Vagina (tissue), 2 donors: ENCODE measurements at regions not wholly inside any gene's neighbourhood (a gene's known extent, or its start where the extent isn't known, plus 50 kb on each side); places are given as distances from the start of the nearest gene placed in this dataset.

Experiments
- POLR2A ChIP-seq, 2 donors: fragments of 450-650 bp; IDR thresholded peaks; one replicate each; pipeline ENCODE4 v1.6.1; 2017; ENCODE audit warnings: antibody characterized with exemption in 2 of 2, mild to moderate bottlenecking in 2 of 2, moderate library complexity in 2 of 2
- TF ChIP-seq, protein P1 (sequence below), 3 experiments: fragments of 450-650 bp in 2 of 3; fragments of 200-600 bp in 1 of 3; sonication (generic) in 1 of 3; IDR thresholded peaks; one replicate each; pipeline ENCODE4 v1.5.1; 2017 to 2019; ENCODE audit warnings: antibody characterized with exemption in 3 of 3, mild to moderate bottlenecking in 2 of 3, moderate library complexity in 2 of 3

DNA sequence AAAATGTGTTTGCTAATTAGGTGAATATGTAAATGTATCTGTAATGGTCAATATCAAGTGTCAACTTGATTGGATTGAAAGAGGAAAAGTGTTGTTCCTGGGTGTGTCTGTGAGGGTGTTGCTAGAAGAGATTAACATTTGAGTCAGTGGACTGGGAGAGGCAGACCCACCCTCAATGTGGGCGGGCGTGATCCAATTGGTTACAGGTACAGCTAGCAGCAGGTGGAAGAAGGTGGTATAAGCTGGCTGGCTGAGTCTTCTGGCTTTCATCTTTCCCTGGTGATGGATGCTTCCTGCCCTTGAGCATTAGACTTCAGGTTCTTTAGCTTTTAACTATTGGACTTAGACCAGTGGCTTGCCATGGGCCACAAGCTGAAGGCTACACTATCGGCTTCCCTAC, 779.0 kb upstream of the CTNND2 start:
- TF ChIP-seq POLR2A (IDR thresholded peaks at IDR 0.05): no peak
- TF ChIP-seq, protein P1, sequence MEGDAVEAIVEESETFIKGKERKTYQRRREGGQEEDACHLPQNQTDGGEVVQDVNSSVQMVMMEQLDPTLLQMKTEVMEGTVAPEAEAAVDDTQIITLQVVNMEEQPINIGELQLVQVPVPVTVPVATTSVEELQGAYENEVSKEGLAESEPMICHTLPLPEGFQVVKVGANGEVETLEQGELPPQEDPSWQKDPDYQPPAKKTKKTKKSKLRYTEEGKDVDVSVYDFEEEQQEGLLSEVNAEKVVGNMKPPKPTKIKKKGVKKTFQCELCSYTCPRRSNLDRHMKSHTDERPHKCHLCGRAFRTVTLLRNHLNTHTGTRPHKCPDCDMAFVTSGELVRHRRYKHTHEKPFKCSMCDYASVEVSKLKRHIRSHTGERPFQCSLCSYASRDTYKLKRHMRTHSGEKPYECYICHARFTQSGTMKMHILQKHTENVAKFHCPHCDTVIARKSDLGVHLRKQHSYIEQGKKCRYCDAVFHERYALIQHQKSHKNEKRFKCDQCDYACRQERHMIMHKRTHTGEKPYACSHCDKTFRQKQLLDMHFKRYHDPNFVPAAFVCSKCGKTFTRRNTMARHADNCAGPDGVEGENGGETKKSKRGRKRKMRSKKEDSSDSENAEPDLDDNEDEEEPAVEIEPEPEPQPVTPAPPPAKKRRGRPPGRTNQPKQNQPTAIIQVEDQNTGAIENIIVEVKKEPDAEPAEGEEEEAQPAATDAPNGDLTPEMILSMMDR (IDR thresholded peaks at IDR 0.05): no peak
